Small intestine (tissue), 7 donors: ENCODE measurements at regions not wholly inside any gene's neighbourhood (a gene's known extent, or its start where the extent isn't known, plus 50 kb on each side); places are given as distances from the start of the nearest gene placed in this dataset.

ENCODE experiments used
- DNase-seq, 2 donors: peaks; one replicate each; pipeline versions ENCODE4 v3.0.0 to v3.0.0-alpha.2; 2013
- FAIRE-seq: peaks from 2 replicates; lab custom pipeline; 2012; peaks lifted over from hg19 to GRCh38; lab: Jason Lieb, UNC
- H3K27ac ChIP-seq, 3 donors: one replicate each; pipeline ENCODE4 v1.5.1; 2013; ENCODE audit warnings: low read length in 2 of 3, mild to moderate bottlenecking in 2 of 3, control low read depth in 1 of 3, inconsistent platforms in 1 of 3, low read depth in 1 of 3, moderate library complexity in 1 of 3
- H3K27me3 ChIP-seq, 3 donors: one replicate each; pipeline ENCODE4 v1.6.1; 2013; ENCODE audit warnings: low read length in 3 of 3, inconsistent platforms in 1 of 3; ENCODE audit not compliant: control insufficient read depth in 3 of 3, insufficient read depth in 3 of 3
- H3K36me3 ChIP-seq, 3 donors: one replicate each; pipeline ENCODE4 v1.6.1; 2013; ENCODE audit warnings: low read length in 3 of 3, inconsistent platforms in 1 of 3, low read depth in 1 of 3, mild to moderate bottlenecking in 1 of 3, moderate library complexity in 1 of 3; ENCODE audit not compliant: control insufficient read depth in 3 of 3, insufficient read depth in 2 of 3
- H3K4me1 ChIP-seq, 3 donors: one replicate each; pipeline ENCODE4 v1.6.1; 2013; ENCODE audit warnings: low read length in 2 of 3, inconsistent platforms in 1 of 3, low read depth in 1 of 3, mild to moderate bottlenecking in 1 of 3, moderate library complexity in 1 of 3; ENCODE audit not compliant: control insufficient read depth in 3 of 3, insufficient read depth in 2 of 3
- H3K4me3 ChIP-seq, 3 donors: one replicate each; pipeline ENCODE4 v1.5.1; 2013; ENCODE audit warnings: low read length in 3 of 3, control low read depth in 1 of 3, inconsistent platforms in 1 of 3, low read depth in 1 of 3, mild to moderate bottlenecking in 1 of 3, moderate library complexity in 1 of 3
- H3K9me3 ChIP-seq, 2 donors: one replicate each; pipeline ENCODE4 v1.6.1; 2013; ENCODE audit warnings: low read depth in 1 of 2, low read length in 1 of 2; ENCODE audit not compliant: control insufficient read depth in 2 of 2, insufficient read depth in 1 of 2
- WGBS, 3 donors: extraction: QIAGEN DNeasy Blood & Tissue Kit; methylation state at CpG; one replicate each; pipeline ENCODE4 v1.1.7; 2013; 5-methylcytosine and 5-hydroxymethylcytosine counted together
- donor health status: healthy with polysubstance abuse.
- donor health status: control.
- donor health status: control.
- donor health status: Bipolar disorder and iron deficiency.
- donor health status: healthy.

DNA sequence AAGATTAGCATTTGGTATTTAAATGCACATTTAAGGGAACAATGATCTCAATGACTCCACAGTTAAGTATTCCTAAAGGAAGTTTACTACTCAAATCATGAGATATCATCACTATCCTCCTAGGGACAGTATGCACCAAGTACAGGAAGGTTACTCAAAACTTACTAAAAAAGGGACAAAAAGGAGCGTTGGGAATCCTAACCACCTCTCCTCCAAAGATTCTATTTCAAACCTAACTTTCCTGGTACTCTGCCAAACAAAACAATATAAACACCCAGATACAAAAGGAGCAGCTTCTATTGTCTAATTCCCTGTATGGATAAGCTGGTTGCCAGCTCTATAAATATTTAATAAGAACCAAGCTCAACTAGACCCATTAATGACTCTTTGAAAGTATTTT lies 377.7 kb downstream of the NUAK1 start:
- no peaks in the 10 kb centered on the region for H3K36me3 ChIP-seq
- H3K27ac ChIP-seq: no peak overlapping the region
- H3K9me3 ChIP-seq: no peaks in the 10 kb centered on the region
- FAIRE-seq (no peak), DNase-seq (no peak)
- whole genome bisulfite sequencing, 3 donors: 58 to 74% (median 65%) methylated on average over 1 of the region's 1 CpG
- H3K27me3 ChIP-seq: no peaks in the 10 kb centered on the region
- H3K4me3 ChIP-seq: no peak overlapping the region
- H3K4me1 ChIP-seq: no peaks in the 10 kb centered on the region

GRCh38 chr12:105764216-105764835 lies 374.4 kb downstream of the NUAK1 start:
- Histone ChIP-seq H3K27me3 (no peaks in the 10 kb centered on the region), H3K36me3 (no peaks in the 10 kb centered on the region), H3K9me3 (no peaks in the 10 kb centered on the region), H3K4me1 (no peaks in the 10 kb centered on the region), H3K27ac (no peak overlapping the region), H3K4me3 (no peak overlapping the region)
- 70 to 75% (median 74%) methylated on average over 10 of the region's 10 CpGs for WGBS, 3 donors
- DNase-seq: no peak
- FAIRE-seq: no peak

GRCh38 chr12:105765053-105766014 lies 373.4 kb downstream of the NUAK1 start:
- no peak for FAIRE-seq
- no peaks in the 10 kb centered on the region for H3K4me1 ChIP-seq
- no peak for DNase-seq
- no peaks in the 10 kb centered on the region for H3K27me3 ChIP-seq
- no peak overlapping the region for H3K4me3 ChIP-seq
- WGBS, 3 donors: 55 to 68% (median 60%) methylated on average over 6 of the region's 6 CpGs
- H3K9me3 ChIP-seq: no peaks in the 10 kb centered on the region
- no peaks in the 10 kb centered on the region for H3K36me3 ChIP-seq
- no peak overlapping the region for H3K27ac ChIP-seq

DNA sequence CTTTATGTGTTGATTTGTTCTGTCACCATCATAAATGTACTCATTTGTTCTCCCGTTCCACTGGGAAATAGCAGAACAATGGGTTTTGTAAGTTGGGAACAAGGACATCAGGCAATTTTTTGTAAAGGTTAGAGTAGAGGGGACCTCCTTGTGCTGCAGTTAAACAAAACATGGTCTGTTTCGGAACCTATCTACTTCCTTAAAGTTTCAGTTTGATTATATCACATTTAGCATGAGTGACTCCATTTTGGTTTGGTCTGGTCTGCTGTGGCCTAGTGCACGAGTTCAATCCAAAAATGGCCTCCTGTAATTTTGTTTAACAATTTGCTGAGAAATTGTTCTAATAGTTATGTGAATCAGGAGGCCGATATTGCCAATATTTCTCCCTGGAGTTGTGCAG lies 372.7 kb downstream of the NUAK1 start:
- Histone ChIP-seq H3K4me3 (no peak overlapping the region), H3K9me3 (no peaks in the 10 kb centered on the region), H3K27me3 (no peaks in the 10 kb centered on the region), H3K36me3 (no peaks in the 10 kb centered on the region), H3K4me1 (no peaks in the 10 kb centered on the region), H3K27ac (no peak overlapping the region)
- no peak for FAIRE-seq
- no peak for DNase-seq
- 72 to 88% (median 83%) methylated on average over 4 of the region's 4 CpGs for WGBS, 3 donors

DNA sequence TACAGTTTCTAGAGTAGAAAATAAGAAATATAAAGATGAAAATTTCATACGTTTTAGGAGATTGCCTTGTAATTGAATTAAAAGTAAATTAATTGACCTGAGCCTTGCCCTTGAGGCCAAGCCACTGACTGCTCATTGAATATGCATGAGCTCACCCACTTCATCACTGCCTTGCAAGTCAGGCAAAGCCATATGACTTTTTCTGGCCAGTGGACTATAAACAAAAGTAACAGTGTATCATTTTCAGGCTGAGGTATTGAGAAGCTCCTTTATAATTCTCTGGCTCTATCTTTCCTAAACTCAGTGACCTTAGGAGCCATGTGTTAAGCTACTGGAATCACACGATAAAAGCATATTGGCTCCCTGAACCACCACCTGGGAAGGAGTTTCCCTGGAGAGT lies 369.3 kb downstream of the NUAK1 start:
- Histone ChIP-seq H3K27ac (no peak overlapping the region), H3K9me3 (no peaks in the 10 kb centered on the region), H3K36me3 (no peaks in the 10 kb centered on the region), H3K4me3 (no peak overlapping the region), H3K4me1 (no peaks in the 10 kb centered on the region), H3K27me3 (no peaks in the 10 kb centered on the region)
- FAIRE-seq: no peak
- no peak for DNase-seq
- WGBS, 3 donors: 73 to 80% (median 77%) methylated on average over 2 of the region's 2 CpGs

- WGBS, 3 donors: 44 to 81% (median 60%) methylated on average over 2 of the region's 2 CpGs
- Histone ChIP-seq H3K4me1 (no peaks in the 10 kb centered on the region), H3K27me3 (no peaks in the 10 kb centered on the region), H3K4me3 (no peak overlapping the region), H3K9me3 (no peaks in the 10 kb centered on the region), H3K27ac (no peak overlapping the region), H3K36me3 (no peaks in the 10 kb centered on the region)
- DNase-seq (no peak), FAIRE-seq (no peak)
Measured at GRCh38 chr12:105773471-105773870, 365.3 kb downstream of the NUAK1 start.

GRCh38 chr12:105774037-105774436 lies 364.7 kb downstream of the NUAK1 start:
- Histone ChIP-seq H3K4me1 (no peaks in the 10 kb centered on the region), H3K4me3 (no peak overlapping the region), H3K27ac (no peak overlapping the region), H3K9me3 (no peaks in the 10 kb centered on the region), H3K36me3 (no peaks in the 10 kb centered on the region), H3K27me3 (no peaks in the 10 kb centered on the region)
- no peak for FAIRE-seq
- 70 to 91% (median 78%) methylated on average over 5 of the region's 5 CpGs for WGBS, 3 donors
- no peak for DNase-seq

DNA sequence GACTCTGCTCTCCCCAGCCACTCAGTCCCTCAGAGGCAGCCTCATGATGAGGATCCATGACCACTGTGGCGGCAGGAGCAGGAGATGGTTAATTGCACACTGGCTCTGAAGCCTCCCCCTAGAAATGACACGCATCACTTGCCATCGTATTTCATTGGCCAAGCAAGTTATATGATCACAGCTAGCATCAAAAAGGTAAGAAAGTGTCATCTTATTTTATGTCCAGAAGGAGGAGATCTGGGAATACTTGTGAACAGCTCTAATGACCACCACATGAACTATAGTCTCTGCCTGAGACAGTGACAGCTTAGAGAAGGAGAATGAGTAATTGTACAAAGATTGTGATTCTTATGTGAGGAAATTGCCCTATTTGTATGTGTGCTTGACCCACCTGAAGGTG lies 363.4 kb downstream of the NUAK1 start:
- WGBS, 3 donors: 72 to 78% (median 76%) methylated on average over 3 of the region's 3 CpGs
- FAIRE-seq: no peak

More for the DNA sequence above, 363.4 kb downstream of the NUAK1 start:
- H3K9me3 ChIP-seq: no peaks in the 10 kb centered on the region
- H3K4me3 ChIP-seq: no peak overlapping the region
- H3K36me3 ChIP-seq: no peaks in the 10 kb centered on the region
- peak in 1 of 2 donors; percentile 5 for DNase-seq
- no peak overlapping the region for H3K27ac ChIP-seq
- no peaks in the 10 kb centered on the region for H3K27me3 ChIP-seq
- H3K4me1 ChIP-seq: no peaks in the 10 kb centered on the region
